AG10803 (cell line): ENCODE measurements at regions not wholly inside any gene's neighbourhood (a gene's known extent, or its start where the extent isn't known, plus 50 kb on each side); places are given as distances from the start of the nearest gene placed in this dataset.

Source experiments
- DNase-seq: peaks from one replicate; pipeline ENCODE4 v3.0.0; 2010; ENCODE audit warnings: low read depth
- H3K4me3 ChIP-seq: 2 replicates; pipeline ENCODE4 v1.5.1; 2011; ENCODE audit warnings: mild to moderate bottlenecking, low read length, control low read depth
- CTCF ChIP-seq: conservative IDR thresholded peaks from 2 replicates; pipeline ENCODE4 v1.5.1; 2011; ENCODE audit warnings: mild to moderate bottlenecking, low read length, control low read depth, inconsistent platforms

DNA sequence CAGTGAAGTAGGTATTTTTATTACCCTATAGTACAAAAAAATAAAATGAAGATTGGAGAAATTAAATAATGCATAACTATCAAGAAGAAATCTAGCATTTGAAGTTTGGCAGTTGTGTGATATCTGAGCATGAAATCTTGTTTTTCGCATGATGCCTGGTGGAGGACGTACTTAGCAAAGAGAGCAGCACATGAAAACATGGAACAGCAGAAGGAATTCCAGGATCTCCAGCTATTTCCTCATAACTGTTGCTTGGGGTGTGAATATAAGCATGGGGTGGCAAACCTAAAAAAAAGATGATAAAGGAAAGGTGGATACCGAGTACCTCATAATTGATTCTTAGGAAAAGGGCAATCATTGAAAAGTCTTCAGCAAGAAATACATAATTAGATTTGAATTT is 174.3 kb upstream of the FAM3C start:
- no peak for TF ChIP-seq CTCF
- no peak for DNase-seq

GRCh38 chr7:121563177-121563576 is 167.1 kb upstream of the FAM3C start:
- no peak overlapping the region for H3K4me3 ChIP-seq
- peak; percentile 40 for TF ChIP-seq CTCF
- DNase-seq: no peak

More for the DNA sequence above, 174.3 kb upstream of the FAM3C start:
- H3K4me3 ChIP-seq: no peak overlapping the region

DNA sequence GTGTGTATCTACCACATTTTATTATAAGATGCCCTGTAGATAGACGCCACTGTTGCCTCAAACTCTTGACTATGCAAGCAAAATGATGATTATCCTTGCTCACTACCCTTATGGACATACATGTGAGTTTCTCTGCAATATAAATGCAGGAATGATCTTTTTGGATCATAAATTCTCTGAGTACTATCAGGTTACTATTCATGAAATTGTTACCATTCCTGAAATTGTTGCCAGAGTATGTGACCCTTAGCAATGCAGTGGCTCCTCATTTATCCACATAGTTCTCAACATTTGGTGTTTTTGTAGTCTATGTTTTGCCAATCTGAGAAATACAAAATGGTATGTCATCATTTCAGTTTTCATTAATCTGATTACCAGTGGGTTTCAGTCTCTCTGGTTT is 166.2 kb upstream of the FAM3C start:
- peak; percentile 63 for DNase-seq
- TF ChIP-seq CTCF: no peak
- H3K4me3 ChIP-seq: no peak overlapping the region

GRCh38 chr7:121561717-121562116 is 165.6 kb upstream of the FAM3C start:
- DNase-seq: no peak
- no peak for TF ChIP-seq CTCF
- no peak overlapping the region for H3K4me3 ChIP-seq

GRCh38 chr7:121560267-121560990 is 164.3 kb upstream of the FAM3C start:
- no peak for DNase-seq
- H3K4me3 ChIP-seq: no peak overlapping the region
- no peak for TF ChIP-seq CTCF

GRCh38 chr7:121558288-121558687 is 162.2 kb upstream of the FAM3C start:
- TF ChIP-seq CTCF: no peak
- DNase-seq: no peak

More at GRCh38 chr7:121558288-121558687, 162.2 kb upstream of the FAM3C start:
- no peak overlapping the region for H3K4me3 ChIP-seq
